Choroid plexus epithelial cell (primary cell): ENCODE measurements at regions not wholly inside any gene's neighbourhood (a gene's known extent, or its start where the extent isn't known, plus 50 kb on each side); places are given as distances from the start of the nearest gene placed in this dataset.

Experiments
- DNase-seq: peaks from one replicate; pipeline ENCODE4 v3.0.0-alpha.2; 2010; ENCODE audit warnings: low read depth
- H3K4me3 ChIP-seq: 2 replicates; pipeline ENCODE4 v1.5.1; 2011; ENCODE audit warnings: low read depth, mild to moderate bottlenecking, control low read depth, low read length, moderate library complexity
- CTCF ChIP-seq: conservative IDR thresholded peaks from 2 replicates; pipeline ENCODE4 v1.5.1; 2011; ENCODE audit warnings: low read depth, mild to moderate bottlenecking, control low read depth, inconsistent platforms, low read length, moderate library complexity

- no peak overlapping the region for H3K4me3 ChIP-seq
- peak; percentile 39 for TF ChIP-seq CTCF
- no peak for DNase-seq
Observed at GRCh38 chr18:7367336-7367735, 136.4 kb downstream of the LRRC30 start.

GRCh38 chr18:7369006-7369405 is 138.1 kb downstream of the LRRC30 start:
- TF ChIP-seq CTCF, result no peak
- H3K4me3 ChIP-seq, result no peak overlapping the region
- DNase-seq, result no peak

GRCh38 chr18:7370375-7370774 is 139.5 kb downstream of the LRRC30 start:
- no peak overlapping the region for H3K4me3 ChIP-seq

GRCh38 chr18:7370802-7371201 is 139.9 kb downstream of the LRRC30 start:
- TF ChIP-seq CTCF, result no peak
- no peak for DNase-seq
- H3K4me3 ChIP-seq, result no peak overlapping the region

More at GRCh38 chr18:7370375-7370774, 139.5 kb downstream of the LRRC30 start:
- DNase-seq, result no peak
- TF ChIP-seq CTCF, result no peak

GRCh38 chr18:7373441-7373840 is 142.6 kb downstream of the LRRC30 start:
- no peak overlapping the region for H3K4me3 ChIP-seq
- DNase-seq, result no peak
- no peak for TF ChIP-seq CTCF

GRCh38 chr18:7381307-7381706 is 150.4 kb downstream of the LRRC30 start:
- no peak overlapping the region for H3K4me3 ChIP-seq
- DNase-seq, result no peak
- TF ChIP-seq CTCF, result no peak

GRCh38 chr18:7382328-7383001 is 151.6 kb downstream of the LRRC30 start:
- no peak overlapping the region for H3K4me3 ChIP-seq
- TF ChIP-seq CTCF, result no peak
- DNase-seq, result no peak
